HCT116 (cell line): ENCODE measurements at regions not wholly inside any gene's neighbourhood (a gene's known extent, or its start where the extent isn't known, plus 50 kb on each side); places are given as distances from the start of the nearest gene placed in this dataset.
"Not testable (repeated sequence)": the region's sequence is repeated elsewhere in the genome, so short reads cannot be mapped to it uniquely, and the experiment has no call there.

Experiments
- CTCF ChIP-seq, 3 experiments: fragments of 200-600 bp in 1 of 3; sonication (generic) in 1 of 3; IDR thresholded peaks in 2 of 3; conservative IDR thresholded peaks in 1 of 3; 2 replicates each; pipeline ENCODE4 v1.5.1; 2012 to 2017; ENCODE audit warnings: low read depth in 2 of 3, low read length in 2 of 3, antibody characterized with exemption in 1 of 3, borderline replicate concordance in 1 of 3, control low read depth in 1 of 3, mild to moderate bottlenecking in 1 of 3, mixed read lengths in 1 of 3, mixed run types in 1 of 3, moderate library complexity in 1 of 3; ENCODE audit not compliant: insufficient read depth in 1 of 3
- EGR1 ChIP-seq: IDR thresholded peaks from 2 replicates; pipeline ENCODE4 v1.6.1; 2012; ENCODE audit warnings: low read depth
- EZH2 ChIP-seq: fragments of 200-600 bp; sonication (generic); IDR thresholded peaks from 2 replicates; pipeline ENCODE4 v1.6.1; 2017; ENCODE audit warnings: antibody characterized with exemption, mixed run types
- RAD21 ChIP-seq: IDR thresholded peaks from 2 replicates; pipeline ENCODE4 v1.6.1; 2012; ENCODE audit warnings: low read depth, mild to moderate bottlenecking
- YY1 ChIP-seq: IDR thresholded peaks from 2 replicates; pipeline ENCODE4 v1.6.1; 2011; ENCODE audit warnings: low read length, low read depth, moderate library complexity, mild to moderate bottlenecking; ENCODE audit not compliant: insufficient replicate concordance; ENCODE audit errors: extremely low read depth
- ZFX ChIP-seq: fragments of 450-650 bp; IDR thresholded peaks from 2 replicates; pipeline ENCODE4 v1.6.1; 2017
- TF ChIP-seq, protein P1 (sequence below): IDR thresholded peaks from 2 replicates; pipeline ENCODE4 v1.6.1; 2012

- TF ChIP-seq CTCF (IDR thresholded peaks at IDR 0.05 in 2 of 3, conservative IDR thresholded peaks at IDR 0.05 in 1 of 3; ENCODE audit: borderline replicate concordance in 1 of 3, insufficient read depth in 1 of 3, low read depth in 2 of 3, low read length in 2 of 3); EGR1; ZFX; RAD21; EZH2; YY1: not testable (repeated sequence)
- TF ChIP-seq, protein P1, sequence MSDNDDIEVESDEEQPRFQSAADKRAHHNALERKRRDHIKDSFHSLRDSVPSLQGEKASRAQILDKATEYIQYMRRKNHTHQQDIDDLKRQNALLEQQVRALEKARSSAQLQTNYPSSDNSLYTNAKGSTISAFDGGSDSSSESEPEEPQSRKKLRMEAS = not testable (repeated sequence)
Measured at GRCh38 chr6:121634586-121634985, 199.1 kb downstream of the GJA1 start.
